ENCODE measurements at regions not wholly inside any gene's neighbourhood (a gene's known extent, or its start where the extent isn't known, plus 50 kb on each side); places are given as distances from the start of the nearest gene placed in this dataset.

DNA sequence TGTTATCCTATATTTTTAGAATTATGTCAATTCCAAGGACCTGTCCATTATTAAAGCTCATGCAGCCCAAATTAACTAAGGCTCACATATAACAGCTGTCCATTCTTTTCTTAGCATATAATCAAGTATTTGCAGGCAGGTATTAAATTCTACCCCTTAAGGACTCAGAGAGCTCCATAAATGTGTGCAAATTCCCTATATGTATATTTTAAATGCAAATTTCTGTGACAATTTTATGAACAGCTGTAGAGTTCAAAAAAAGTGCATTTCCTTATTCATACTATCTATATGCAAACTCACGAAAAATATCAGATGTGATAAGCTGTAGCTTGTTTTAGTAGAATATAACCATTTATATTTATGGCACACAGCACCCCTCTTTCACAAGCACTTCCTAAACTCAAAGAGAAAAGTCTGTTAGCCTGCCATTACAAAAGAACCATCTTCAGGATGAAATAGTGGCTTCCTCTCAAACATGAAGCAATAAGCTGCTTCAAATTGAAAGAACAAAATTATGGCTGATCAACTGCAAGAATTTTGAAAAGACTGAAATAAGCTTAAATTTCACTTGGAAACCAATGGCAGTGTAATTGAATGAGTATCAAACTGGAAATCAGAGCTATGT is 155.0 kb upstream of the REG3G start:
- Histone ChIP-seq H3K9ac (ENCODE audit: low read depth, low read length) (no peak overlapping the region), H3K4me2 (ENCODE audit: insufficient read depth, low read length) (no peak overlapping the region)

DNA sequence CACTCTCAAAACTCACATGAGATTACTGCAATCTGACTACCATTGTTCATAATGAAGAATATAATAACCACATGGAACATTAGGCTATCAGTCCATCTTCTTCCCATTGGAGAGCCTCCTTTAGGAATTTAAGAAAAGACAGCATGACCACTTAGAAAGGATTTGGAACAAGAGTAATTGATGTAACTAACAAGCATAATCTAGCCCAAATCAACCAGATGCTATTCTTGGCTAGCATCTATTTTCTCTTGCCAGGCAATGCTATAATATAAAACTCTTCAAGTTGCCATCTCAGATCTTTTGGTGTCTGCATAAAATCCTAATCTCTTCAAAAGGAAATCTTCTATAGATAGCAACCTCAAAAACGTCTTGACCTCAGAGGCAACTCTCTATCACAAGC is 152.0 kb upstream of the REG3G start:
- no peaks in the 10 kb centered on the region for H3K36me3 ChIP-seq (ENCODE audit: insufficient read depth, low read length)
- no peak overlapping the region for H3K4me3 ChIP-seq (ENCODE audit: low read depth in 1 of 2, low read length in 2 of 2)
- no peaks in the 10 kb centered on the region for H3K4me1 ChIP-seq (ENCODE audit: insufficient read depth, low read length)
- H3K4me2 ChIP-seq (ENCODE audit: insufficient read depth, low read length), result no peak overlapping the region
- no peak for TF ChIP-seq EZH2 (IDR thresholded peaks at IDR 0.05; ENCODE audit: borderline replicate concordance, low read depth, low read length, severe bottlenecking)
- no peak overlapping the region for H3K9ac ChIP-seq (ENCODE audit: low read depth, low read length)
- no peak for DNase-seq
- ATAC-seq (ENCODE audit: insufficient read depth, low read depth), result no peak
- H3K27me3 ChIP-seq (ENCODE audit: insufficient read depth, low read length, poor library complexity), result no peaks in the 10 kb centered on the region
- H4K20me1 ChIP-seq (ENCODE audit: insufficient read depth, low read length), result no peaks in the 10 kb centered on the region
- no peaks in the 10 kb centered on the region for H3K9me3 ChIP-seq (ENCODE audit: insufficient read depth, low read length, severe bottlenecking)
- H3K79me2 ChIP-seq (ENCODE audit: insufficient read depth, low read length), result no peaks in the 10 kb centered on the region
- H2AFZ ChIP-seq (ENCODE audit: low read depth, low read length), result no peak overlapping the region
- no peak overlapping the region for H3K27ac ChIP-seq (ENCODE audit: low read length)

More for the DNA sequence above, 155.0 kb upstream of the REG3G start:
- Histone ChIP-seq H3K27me3 (ENCODE audit: insufficient read depth, low read length, poor library complexity) (no peaks in the 10 kb centered on the region), H3K79me2 (ENCODE audit: insufficient read depth, low read length) (no peaks in the 10 kb centered on the region), H4K20me1 (ENCODE audit: insufficient read depth, low read length) (no peaks in the 10 kb centered on the region), H3K4me1 (ENCODE audit: insufficient read depth, low read length) (no peaks in the 10 kb centered on the region), H3K27ac (ENCODE audit: low read length) (no peak overlapping the region), H3K36me3 (ENCODE audit: insufficient read depth, low read length) (no peaks in the 10 kb centered on the region), H3K9me3 (ENCODE audit: insufficient read depth, low read length, severe bottlenecking) (no peaks in the 10 kb centered on the region), H2AFZ (ENCODE audit: low read depth, low read length) (no peak overlapping the region), H3K4me3 (ENCODE audit: low read depth in 1 of 2, low read length in 2 of 2) (no peak overlapping the region)
- DNase-seq (no peak), ATAC-seq (ENCODE audit: insufficient read depth, low read depth) (no peak)
- TF ChIP-seq EZH2 (IDR thresholded peaks at IDR 0.05; ENCODE audit: borderline replicate concordance, low read depth, low read length, severe bottlenecking), result no peak
- TF ChIP-seq, protein P1, sequence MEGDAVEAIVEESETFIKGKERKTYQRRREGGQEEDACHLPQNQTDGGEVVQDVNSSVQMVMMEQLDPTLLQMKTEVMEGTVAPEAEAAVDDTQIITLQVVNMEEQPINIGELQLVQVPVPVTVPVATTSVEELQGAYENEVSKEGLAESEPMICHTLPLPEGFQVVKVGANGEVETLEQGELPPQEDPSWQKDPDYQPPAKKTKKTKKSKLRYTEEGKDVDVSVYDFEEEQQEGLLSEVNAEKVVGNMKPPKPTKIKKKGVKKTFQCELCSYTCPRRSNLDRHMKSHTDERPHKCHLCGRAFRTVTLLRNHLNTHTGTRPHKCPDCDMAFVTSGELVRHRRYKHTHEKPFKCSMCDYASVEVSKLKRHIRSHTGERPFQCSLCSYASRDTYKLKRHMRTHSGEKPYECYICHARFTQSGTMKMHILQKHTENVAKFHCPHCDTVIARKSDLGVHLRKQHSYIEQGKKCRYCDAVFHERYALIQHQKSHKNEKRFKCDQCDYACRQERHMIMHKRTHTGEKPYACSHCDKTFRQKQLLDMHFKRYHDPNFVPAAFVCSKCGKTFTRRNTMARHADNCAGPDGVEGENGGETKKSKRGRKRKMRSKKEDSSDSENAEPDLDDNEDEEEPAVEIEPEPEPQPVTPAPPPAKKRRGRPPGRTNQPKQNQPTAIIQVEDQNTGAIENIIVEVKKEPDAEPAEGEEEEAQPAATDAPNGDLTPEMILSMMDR (IDR thresholded peaks at IDR 0.05; ENCODE audit: borderline replicate concordance, extremely low read depth, low read length, poor library complexity, severe bottlenecking), result no peak

DNA sequence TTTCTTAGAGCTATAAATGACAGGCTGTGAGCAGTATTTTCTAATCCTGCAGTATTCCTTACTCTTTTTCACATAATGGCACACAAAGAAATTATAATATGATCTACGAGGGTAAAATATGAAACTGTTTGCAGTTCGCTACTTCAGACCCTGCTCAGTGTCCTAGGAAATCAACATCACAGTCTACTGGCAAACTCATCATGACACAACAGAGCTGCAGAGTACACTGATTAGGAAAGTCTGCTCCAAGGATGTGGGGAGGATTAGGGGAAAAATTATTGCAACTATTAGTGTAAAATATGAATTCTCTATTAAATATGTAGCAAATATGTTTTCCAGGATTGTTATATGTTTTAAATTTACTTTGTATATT is 149.2 kb upstream of the REG3G start:
- no peaks in the 10 kb centered on the region for H3K9me3 ChIP-seq (ENCODE audit: insufficient read depth, low read length, severe bottlenecking)
- ATAC-seq (ENCODE audit: insufficient read depth, low read depth) (no peak), DNase-seq (no peak)
- no peak overlapping the region for H3K4me2 ChIP-seq (ENCODE audit: insufficient read depth, low read length)
- no peaks in the 10 kb centered on the region for H3K27me3 ChIP-seq (ENCODE audit: insufficient read depth, low read length, poor library complexity)
- no peak overlapping the region for H3K4me3 ChIP-seq (ENCODE audit: low read depth in 1 of 2, low read length in 2 of 2)
- no peak overlapping the region for H3K9ac ChIP-seq (ENCODE audit: low read depth, low read length)
- H2AFZ ChIP-seq (ENCODE audit: low read depth, low read length), result no peak overlapping the region
- H3K36me3 ChIP-seq (ENCODE audit: insufficient read depth, low read length), result no peaks in the 10 kb centered on the region
- TF ChIP-seq EZH2 (IDR thresholded peaks at IDR 0.05; ENCODE audit: borderline replicate concordance, low read depth, low read length, severe bottlenecking), result no peak
- no peaks in the 10 kb centered on the region for H3K79me2 ChIP-seq (ENCODE audit: insufficient read depth, low read length)
- H4K20me1 ChIP-seq (ENCODE audit: insufficient read depth, low read length), result no peaks in the 10 kb centered on the region
- H3K4me1 ChIP-seq (ENCODE audit: insufficient read depth, low read length), result no peaks in the 10 kb centered on the region
- no peak overlapping the region for H3K27ac ChIP-seq (ENCODE audit: low read length)

DNA sequence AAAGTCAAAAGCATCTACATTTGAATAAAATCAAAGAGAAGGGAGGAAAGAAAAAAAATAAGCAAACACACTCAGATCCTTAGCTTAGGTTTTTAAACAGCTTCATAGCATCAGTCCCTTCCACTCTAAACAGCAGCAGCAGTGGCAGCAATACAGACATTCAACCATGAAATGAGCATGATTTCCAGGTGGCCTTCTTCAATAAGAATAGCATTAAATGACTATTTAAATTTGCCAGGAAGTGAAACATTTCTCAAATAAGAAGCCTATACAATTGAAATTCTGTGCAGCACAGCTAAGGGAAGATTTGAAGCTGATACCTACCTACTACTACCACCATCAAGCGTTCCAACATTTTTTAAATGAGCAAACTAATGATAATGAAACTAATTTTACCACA is 138.1 kb upstream of the REG3G start:
- no peaks in the 10 kb centered on the region for H3K4me1 ChIP-seq (ENCODE audit: insufficient read depth, low read length)
- DNase-seq, result no peak
- TF ChIP-seq, protein P1 (IDR thresholded peaks at IDR 0.05; ENCODE audit: borderline replicate concordance, extremely low read depth, low read length, poor library complexity, severe bottlenecking), result no peak
- TF ChIP-seq EZH2 (IDR thresholded peaks at IDR 0.05; ENCODE audit: borderline replicate concordance, low read depth, low read length, severe bottlenecking), result no peak
- no peaks in the 10 kb centered on the region for H3K79me2 ChIP-seq (ENCODE audit: insufficient read depth, low read length)
- no peaks in the 10 kb centered on the region for H3K36me3 ChIP-seq (ENCODE audit: insufficient read depth, low read length)
- no peak overlapping the region for H3K4me3 ChIP-seq (ENCODE audit: low read depth in 1 of 2, low read length in 2 of 2)
- no peaks in the 10 kb centered on the region for H3K9me3 ChIP-seq (ENCODE audit: insufficient read depth, low read length, severe bottlenecking)
- no peak overlapping the region for H3K9ac ChIP-seq (ENCODE audit: low read depth, low read length)
- no peaks in the 10 kb centered on the region for H3K27me3 ChIP-seq (ENCODE audit: insufficient read depth, low read length, poor library complexity)
- no peak overlapping the region for H3K4me2 ChIP-seq (ENCODE audit: insufficient read depth, low read length)
- no peaks in the 10 kb centered on the region for H4K20me1 ChIP-seq (ENCODE audit: insufficient read depth, low read length)
- no peak for ATAC-seq (ENCODE audit: insufficient read depth, low read depth)
- H2AFZ ChIP-seq (ENCODE audit: low read depth, low read length), result no peak overlapping the region
- no peak overlapping the region for H3K27ac ChIP-seq (ENCODE audit: low read length)

Measured in DND-41 (cell line).